ENCODE measurements at regions not wholly inside any gene's neighbourhood (a gene's known extent, or its start where the extent isn't known, plus 50 kb on each side); places are given as distances from the start of the nearest gene placed in this dataset.

DNA sequence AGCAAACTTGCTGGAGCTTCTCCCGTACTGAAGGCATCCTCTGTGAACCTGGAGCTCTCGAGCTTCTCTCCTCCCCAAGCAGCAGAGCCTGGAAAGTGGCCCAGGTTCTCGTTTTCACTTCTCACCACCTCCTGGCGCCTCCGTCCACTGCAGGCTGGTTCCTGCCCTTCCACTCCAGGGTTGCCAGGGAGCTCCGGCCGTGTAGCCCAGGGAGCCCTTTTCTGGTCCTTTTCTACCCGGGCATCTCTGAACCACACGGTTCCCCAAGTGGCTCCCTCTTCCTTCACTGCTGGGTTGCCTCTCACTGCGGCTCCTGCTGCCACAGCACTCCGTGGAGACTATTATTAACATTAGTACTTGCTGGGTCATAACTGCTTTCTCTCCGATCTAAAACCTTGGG, 208.6 kb upstream of the PPP2R2D start:
- intact Hi-C loops (cut with micrococcal nuclease) = no loop called here
- WGBS (ENCODE audit: insufficient coverage) = 71% methylated on average over 12 of the region's 12 CpGs
- H3K9me3 ChIP-seq (ENCODE audit: control insufficient read depth, insufficient read depth, low read length) = no peaks in the 10 kb centered on the region
- no peak overlapping the region for H3K27ac Mint-ChIP-seq
- no peaks in the 10 kb centered on the region for H3K9me3 Mint-ChIP-seq
- ATAC-seq = no peak
- no peaks in the 10 kb centered on the region for H3K27me3 ChIP-seq (ENCODE audit: control insufficient read depth, insufficient read depth, low read length)
- H3K27ac ChIP-seq (ENCODE audit: low read length) = no peak overlapping the region
- H3K4me3 ChIP-seq (ENCODE audit: low read length) = no peak overlapping the region
- H3K36me3 ChIP-seq (ENCODE audit: control insufficient read depth, insufficient read depth, low read length) = no peaks in the 10 kb centered on the region
- H3K4me3 Mint-ChIP-seq = no peak overlapping the region
- no peaks in the 10 kb centered on the region for H3K4me1 Mint-ChIP-seq
- no peaks in the 10 kb centered on the region for H3K36me3 Mint-ChIP-seq
- peaks cover 0 to 7% of the 10 kb centered on the region in 2 donors for H3K27me3 Mint-ChIP-seq (ENCODE audit: low read depth in 2 of 2)
- H3K4me1 ChIP-seq (ENCODE audit: control insufficient read depth, insufficient read depth, low read length) = no peaks in the 10 kb centered on the region
- TF ChIP-seq, protein P1, sequence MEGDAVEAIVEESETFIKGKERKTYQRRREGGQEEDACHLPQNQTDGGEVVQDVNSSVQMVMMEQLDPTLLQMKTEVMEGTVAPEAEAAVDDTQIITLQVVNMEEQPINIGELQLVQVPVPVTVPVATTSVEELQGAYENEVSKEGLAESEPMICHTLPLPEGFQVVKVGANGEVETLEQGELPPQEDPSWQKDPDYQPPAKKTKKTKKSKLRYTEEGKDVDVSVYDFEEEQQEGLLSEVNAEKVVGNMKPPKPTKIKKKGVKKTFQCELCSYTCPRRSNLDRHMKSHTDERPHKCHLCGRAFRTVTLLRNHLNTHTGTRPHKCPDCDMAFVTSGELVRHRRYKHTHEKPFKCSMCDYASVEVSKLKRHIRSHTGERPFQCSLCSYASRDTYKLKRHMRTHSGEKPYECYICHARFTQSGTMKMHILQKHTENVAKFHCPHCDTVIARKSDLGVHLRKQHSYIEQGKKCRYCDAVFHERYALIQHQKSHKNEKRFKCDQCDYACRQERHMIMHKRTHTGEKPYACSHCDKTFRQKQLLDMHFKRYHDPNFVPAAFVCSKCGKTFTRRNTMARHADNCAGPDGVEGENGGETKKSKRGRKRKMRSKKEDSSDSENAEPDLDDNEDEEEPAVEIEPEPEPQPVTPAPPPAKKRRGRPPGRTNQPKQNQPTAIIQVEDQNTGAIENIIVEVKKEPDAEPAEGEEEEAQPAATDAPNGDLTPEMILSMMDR (IDR thresholded peaks at IDR 0.05) = no peak
- DNase-seq = no peak

DNA sequence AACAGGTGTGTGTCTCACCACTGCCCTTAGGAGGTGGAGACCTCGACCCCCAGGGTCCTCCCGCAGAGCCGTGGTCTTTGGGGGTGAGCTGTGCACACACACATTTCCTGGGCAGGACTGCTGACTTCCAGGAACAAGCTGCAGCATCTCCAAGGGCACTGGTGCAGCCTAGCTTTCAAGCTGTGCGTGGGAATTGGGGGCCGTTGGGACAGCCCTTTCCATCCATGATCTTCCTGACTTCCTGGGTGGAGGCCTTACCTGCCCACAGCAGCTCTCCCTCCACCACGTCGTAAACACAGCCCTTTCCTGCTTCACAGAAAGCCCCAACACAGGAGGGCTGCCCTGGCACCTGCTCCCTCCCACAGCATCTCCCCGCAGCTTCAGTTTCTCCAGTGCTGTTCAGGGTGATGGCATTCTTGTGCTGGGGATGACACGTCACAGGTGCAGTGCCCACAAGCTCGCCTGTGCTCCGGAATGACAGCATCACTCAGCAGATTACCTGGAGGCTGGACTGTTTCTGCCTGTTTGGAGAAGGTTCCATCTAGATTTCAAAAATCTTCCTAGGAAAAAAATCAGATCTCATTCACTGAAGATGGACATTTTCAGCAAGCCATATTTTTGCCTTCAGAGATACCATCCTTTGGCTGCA, 208.0 kb upstream of the PPP2R2D start:
- Mint-ChIP-seq H3K27ac (no peak overlapping the region), H3K27me3 (ENCODE audit: low read depth in 2 of 2) (peaks cover 0 to 7% of the 10 kb centered on the region in 2 donors), H3K4me1 (no peaks in the 10 kb centered on the region), H3K36me3 (no peaks in the 10 kb centered on the region), H3K4me3 (no peak overlapping the region), H3K9me3 (no peaks in the 10 kb centered on the region)
- H3K4me3 ChIP-seq (ENCODE audit: low read length) = no peak overlapping the region
- H3K27me3 ChIP-seq (ENCODE audit: control insufficient read depth, insufficient read depth, low read length) = no peaks in the 10 kb centered on the region
- no peak for ATAC-seq
- TF ChIP-seq, protein P1 (IDR thresholded peaks at IDR 0.05) = no peak
- no peak for DNase-seq
- WGBS (ENCODE audit: insufficient coverage) = 55% methylated on average over 11 of the region's 11 CpGs
- no peaks in the 10 kb centered on the region for H3K4me1 ChIP-seq (ENCODE audit: control insufficient read depth, insufficient read depth, low read length)
- H3K27ac ChIP-seq (ENCODE audit: low read length) = no peak overlapping the region
- intact Hi-C loops (cut with micrococcal nuclease) = no loop called here
- H3K9me3 ChIP-seq (ENCODE audit: control insufficient read depth, insufficient read depth, low read length) = no peaks in the 10 kb centered on the region
- H3K36me3 ChIP-seq (ENCODE audit: control insufficient read depth, insufficient read depth, low read length) = no peaks in the 10 kb centered on the region

DNA sequence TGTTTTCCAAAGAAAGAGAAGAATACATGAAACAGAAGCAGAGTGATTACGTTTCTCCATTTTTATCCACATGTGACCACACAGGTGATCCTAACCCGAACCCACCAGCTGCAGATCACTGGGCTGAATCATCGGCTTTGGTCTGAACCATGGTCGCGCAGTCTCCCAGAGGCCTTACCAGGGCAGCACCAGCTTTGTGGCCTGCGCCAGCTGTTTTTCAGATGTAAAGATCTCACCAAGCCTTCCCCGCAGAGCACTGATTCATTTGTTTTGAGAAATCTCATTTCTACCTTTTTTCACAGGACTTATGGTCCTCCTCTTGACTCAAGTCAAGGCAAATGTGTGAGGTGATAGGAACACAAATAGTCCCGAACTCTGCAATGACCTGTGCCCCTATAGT, 207.0 kb upstream of the PPP2R2D start:
- intact Hi-C loops (cut with micrococcal nuclease) = no loop called here
- H3K4me3 Mint-ChIP-seq = no peak overlapping the region

More for the DNA sequence above, 207.0 kb upstream of the PPP2R2D start:
- H3K27me3 ChIP-seq (ENCODE audit: control insufficient read depth, insufficient read depth, low read length) = no peaks in the 10 kb centered on the region
- no peak overlapping the region for H3K27ac ChIP-seq (ENCODE audit: low read length)
- no peaks in the 10 kb centered on the region for H3K9me3 ChIP-seq (ENCODE audit: control insufficient read depth, insufficient read depth, low read length)
- Mint-ChIP-seq H3K9me3 (no peaks in the 10 kb centered on the region), H3K36me3 (no peaks in the 10 kb centered on the region), H3K27ac (no peak overlapping the region), H3K4me1 (no peaks in the 10 kb centered on the region), H3K27me3 (ENCODE audit: low read depth in 2 of 2) (peaks cover 0 to 7% of the 10 kb centered on the region in 2 donors)
- no peaks in the 10 kb centered on the region for H3K4me1 ChIP-seq (ENCODE audit: control insufficient read depth, insufficient read depth, low read length)
- 88% methylated on average over 8 of the region's 8 CpGs for WGBS (ENCODE audit: insufficient coverage)
- no peak for DNase-seq
- TF ChIP-seq, protein P1 (IDR thresholded peaks at IDR 0.05) = no peak
- no peak overlapping the region for H3K4me3 ChIP-seq (ENCODE audit: low read length)
- no peak for ATAC-seq
- H3K36me3 ChIP-seq (ENCODE audit: control insufficient read depth, insufficient read depth, low read length) = no peaks in the 10 kb centered on the region

All from natural killer cell (primary cell).